ENCODE measurements at regions not wholly inside any gene's neighbourhood (a gene's known extent, or its start where the extent isn't known, plus 50 kb on each side); places are given as distances from the start of the nearest gene placed in this dataset.

GRCh38 chr1:239322369-239322768 is 64.0 kb upstream of the CHRM3 start:
- no peaks in the 10 kb centered on the region for H3K9me3 Mint-ChIP-seq (ENCODE audit: low read depth)
- DNase-seq (ENCODE audit: low spot score, unreplicated experiment) = no peak
- no peak overlapping the region for H3K4me3 Mint-ChIP-seq (ENCODE audit: low read depth)
- peaks cover 17% of the 10 kb centered on the region for H3K27me3 Mint-ChIP-seq
- TF ChIP-seq, protein P1, sequence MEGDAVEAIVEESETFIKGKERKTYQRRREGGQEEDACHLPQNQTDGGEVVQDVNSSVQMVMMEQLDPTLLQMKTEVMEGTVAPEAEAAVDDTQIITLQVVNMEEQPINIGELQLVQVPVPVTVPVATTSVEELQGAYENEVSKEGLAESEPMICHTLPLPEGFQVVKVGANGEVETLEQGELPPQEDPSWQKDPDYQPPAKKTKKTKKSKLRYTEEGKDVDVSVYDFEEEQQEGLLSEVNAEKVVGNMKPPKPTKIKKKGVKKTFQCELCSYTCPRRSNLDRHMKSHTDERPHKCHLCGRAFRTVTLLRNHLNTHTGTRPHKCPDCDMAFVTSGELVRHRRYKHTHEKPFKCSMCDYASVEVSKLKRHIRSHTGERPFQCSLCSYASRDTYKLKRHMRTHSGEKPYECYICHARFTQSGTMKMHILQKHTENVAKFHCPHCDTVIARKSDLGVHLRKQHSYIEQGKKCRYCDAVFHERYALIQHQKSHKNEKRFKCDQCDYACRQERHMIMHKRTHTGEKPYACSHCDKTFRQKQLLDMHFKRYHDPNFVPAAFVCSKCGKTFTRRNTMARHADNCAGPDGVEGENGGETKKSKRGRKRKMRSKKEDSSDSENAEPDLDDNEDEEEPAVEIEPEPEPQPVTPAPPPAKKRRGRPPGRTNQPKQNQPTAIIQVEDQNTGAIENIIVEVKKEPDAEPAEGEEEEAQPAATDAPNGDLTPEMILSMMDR (IDR thresholded peaks at IDR 0.05; ENCODE audit: unreplicated experiment) = no peak
- H3K27ac Mint-ChIP-seq = no peak overlapping the region
- no peaks in the 10 kb centered on the region for H3K36me3 Mint-ChIP-seq (ENCODE audit: insufficient read depth)
- peaks cover 11% of the 10 kb centered on the region for H3K4me1 Mint-ChIP-seq (ENCODE audit: low read depth)

DNA sequence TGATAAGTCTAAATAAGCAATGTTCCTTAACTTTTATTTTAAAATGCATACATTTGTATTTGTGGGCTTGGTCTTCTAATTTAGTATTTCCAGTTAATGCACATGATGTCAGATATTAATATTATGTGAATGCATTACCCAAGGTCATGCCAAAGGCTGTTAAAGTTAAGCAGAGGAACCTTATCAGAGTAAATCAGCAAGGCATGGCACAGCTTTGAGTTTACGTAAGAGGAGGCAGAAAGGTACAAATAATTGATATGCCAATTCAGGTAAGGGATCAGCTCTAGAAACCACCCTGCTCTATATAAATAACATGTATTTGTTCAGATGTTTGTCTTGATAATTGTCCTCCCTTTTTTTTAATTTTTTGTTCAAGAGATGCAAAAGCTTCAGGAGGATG is 64.5 kb upstream of the CHRM3 start:
- Mint-ChIP-seq H3K27me3 (peaks cover 17% of the 10 kb centered on the region), H3K36me3 (ENCODE audit: insufficient read depth) (no peaks in the 10 kb centered on the region), H3K9me3 (ENCODE audit: low read depth) (no peaks in the 10 kb centered on the region), H3K4me1 (ENCODE audit: low read depth) (peaks cover 11% of the 10 kb centered on the region), H3K4me3 (ENCODE audit: low read depth) (no peak overlapping the region), H3K27ac (no peak overlapping the region)
- no peak for DNase-seq (ENCODE audit: low spot score, unreplicated experiment)
- TF ChIP-seq, protein P1 (IDR thresholded peaks at IDR 0.05; ENCODE audit: unreplicated experiment) = no peak

- Mint-ChIP-seq H3K4me1 (ENCODE audit: low read depth) (peaks cover 18% of the 10 kb centered on the region), H3K36me3 (ENCODE audit: insufficient read depth) (no peaks in the 10 kb centered on the region), H3K9me3 (ENCODE audit: low read depth) (no peaks in the 10 kb centered on the region), H3K27ac (no peak overlapping the region), H3K27me3 (peaks cover 23% of the 10 kb centered on the region), H3K4me3 (ENCODE audit: low read depth) (no peak overlapping the region)
- TF ChIP-seq, protein P1 (IDR thresholded peaks at IDR 0.05; ENCODE audit: unreplicated experiment) = no peak
- DNase-seq (ENCODE audit: low spot score, unreplicated experiment) = no peak
Observed at GRCh38 chr1:239317948-239318347, 68.4 kb upstream of the CHRM3 start.

GRCh38 chr1:239315631-239316217 is 70.6 kb upstream of the CHRM3 start:
- TF ChIP-seq, protein P1 (IDR thresholded peaks at IDR 0.05; ENCODE audit: unreplicated experiment) = no peak
- DNase-seq (ENCODE audit: low spot score, unreplicated experiment) = no peak
- Mint-ChIP-seq H3K4me3 (ENCODE audit: low read depth) (no peak overlapping the region), H3K27ac (no peak overlapping the region), H3K36me3 (ENCODE audit: insufficient read depth) (no peaks in the 10 kb centered on the region), H3K27me3 (peaks cover 30% of the 10 kb centered on the region), H3K4me1 (ENCODE audit: low read depth) (peaks cover 16% of the 10 kb centered on the region), H3K9me3 (ENCODE audit: low read depth) (no peaks in the 10 kb centered on the region)

GRCh38 chr1:239311331-239311730 is 75.0 kb upstream of the CHRM3 start:
- H3K27me3 Mint-ChIP-seq = peaks cover 24% of the 10 kb centered on the region
- H3K27ac Mint-ChIP-seq = no peak overlapping the region
- no peak overlapping the region for H3K4me3 Mint-ChIP-seq (ENCODE audit: low read depth)
- TF ChIP-seq, protein P1 (IDR thresholded peaks at IDR 0.05; ENCODE audit: unreplicated experiment) = no peak
- DNase-seq (ENCODE audit: low spot score, unreplicated experiment) = no peak
- H3K9me3 Mint-ChIP-seq (ENCODE audit: low read depth) = no peaks in the 10 kb centered on the region
- H3K36me3 Mint-ChIP-seq (ENCODE audit: insufficient read depth) = no peaks in the 10 kb centered on the region
- H3K4me1 Mint-ChIP-seq (ENCODE audit: low read depth) = peaks cover 7% of the 10 kb centered on the region

All from progenitor cell of endocrine pancreas (in vitro differentiated cells).